NCI-H82 treated with DMSO at 0.1 percent for 48 hours (cell line): ENCODE measurements at regions not wholly inside any gene's neighbourhood (a gene's known extent, or its start where the extent isn't known, plus 50 kb on each side); places are given as distances from the start of the nearest gene placed in this dataset.

Source experiments
- DNase-seq: peaks from one replicate; lab custom pipeline; 2025; ENCODE audit not compliant: unreplicated experiment; lab: John Stamatoyannopoulos, UW

DNA sequence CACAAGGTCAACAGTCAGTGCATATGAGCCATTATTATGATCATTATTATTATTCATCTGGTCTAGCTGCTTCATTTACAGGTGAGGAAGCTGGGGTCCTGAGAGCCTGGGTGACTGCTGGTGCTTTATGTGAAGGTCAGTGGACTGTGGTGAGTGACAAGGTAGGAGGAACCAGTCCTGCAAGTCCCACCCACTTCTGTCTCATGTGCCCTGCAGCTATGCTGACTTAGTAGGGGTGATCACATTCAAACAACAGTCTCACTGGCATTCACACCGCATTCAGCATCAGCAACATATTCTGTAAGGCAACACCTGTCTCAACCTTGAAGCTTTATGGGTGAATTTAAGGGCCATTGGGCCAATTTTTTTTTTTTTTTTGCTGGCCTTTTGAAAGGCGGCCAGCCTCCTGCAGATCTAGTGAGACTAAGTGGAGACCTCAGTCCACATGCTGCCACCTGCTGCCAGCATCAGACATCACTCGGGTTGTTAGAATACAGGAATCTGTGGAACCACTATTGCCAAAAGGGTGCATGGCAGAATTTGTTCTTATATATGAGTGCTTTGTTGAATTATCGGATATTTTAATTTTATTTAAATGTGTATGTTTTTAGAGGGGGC, 59.9 kb upstream of the CACNA1E start:
- DNase-seq: peak; percentile 38

DNA sequence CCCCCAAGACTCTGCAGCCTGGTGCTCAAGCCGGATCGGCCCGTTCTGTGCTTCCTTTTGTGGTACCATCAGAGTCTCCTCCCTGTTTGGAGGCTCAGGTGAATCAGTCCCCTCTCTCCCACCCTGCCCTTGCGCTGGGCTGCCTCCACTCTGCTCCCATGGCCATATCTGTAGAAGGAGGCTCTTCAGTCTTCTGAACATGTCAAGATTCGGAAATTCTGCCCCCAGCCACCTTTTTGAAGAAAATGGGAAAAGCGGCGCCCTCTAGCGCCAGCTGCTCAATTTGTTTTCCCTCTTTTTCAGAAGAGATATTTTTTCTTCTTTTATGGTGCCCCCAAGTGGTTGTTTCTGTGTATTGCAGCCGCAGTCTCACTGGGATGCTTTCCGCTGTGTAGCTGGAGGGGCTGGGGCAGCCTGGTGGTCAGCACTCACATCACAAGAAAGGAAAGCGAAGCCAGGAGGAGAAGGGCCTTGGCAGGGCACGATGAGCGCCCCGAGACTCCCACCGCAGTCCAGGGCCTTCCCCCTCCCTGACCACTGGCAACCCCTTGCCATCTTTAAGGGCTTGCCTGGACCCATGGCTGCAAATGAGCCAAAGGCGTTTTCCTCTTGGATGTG, 58.4 kb upstream of the CACNA1E start:
- DNase-seq: peak; percentile 77

DNA sequence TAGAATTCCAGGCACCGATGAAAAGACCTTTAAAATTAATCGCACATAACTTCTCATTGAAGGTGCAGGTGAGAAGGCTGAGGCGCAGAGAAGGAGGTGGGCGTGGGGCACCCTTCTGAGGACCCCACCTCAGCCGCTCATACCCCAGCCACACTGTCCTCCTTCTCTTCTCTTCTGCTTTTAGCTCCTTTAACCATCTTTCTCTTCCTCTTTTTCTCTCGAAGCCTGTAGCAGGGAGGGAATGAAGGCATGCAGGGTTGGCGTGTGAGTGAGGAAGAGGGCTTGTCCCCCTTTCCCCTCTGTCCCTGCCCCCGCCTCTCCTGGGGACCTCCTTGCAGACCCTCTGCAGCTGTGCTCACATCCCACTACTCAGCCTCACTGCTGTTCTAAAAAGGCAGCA, 57.8 kb upstream of the CACNA1E start:
- DNase-seq: no peak

DNA sequence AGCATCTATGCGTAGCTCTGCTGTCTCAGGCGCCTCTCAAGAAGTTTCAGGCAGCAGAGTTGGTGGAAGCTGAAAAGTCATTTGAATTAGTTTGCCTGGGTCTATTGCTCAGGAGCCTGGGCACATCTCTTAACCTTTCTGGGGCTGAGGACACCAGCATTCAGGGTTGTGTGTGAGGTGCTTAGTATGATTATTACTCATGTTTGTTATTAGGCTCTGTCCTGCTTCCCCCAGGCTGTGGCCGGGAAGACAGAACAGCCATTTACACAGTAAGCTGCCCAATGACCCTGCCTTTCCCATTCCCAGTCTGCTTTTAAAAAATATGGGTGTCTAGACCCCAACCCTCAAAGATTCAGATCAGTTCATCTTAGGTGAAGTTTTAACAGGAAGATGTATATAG, 53.9 kb upstream of the CACNA1E start:
- no peak for DNase-seq

DNA sequence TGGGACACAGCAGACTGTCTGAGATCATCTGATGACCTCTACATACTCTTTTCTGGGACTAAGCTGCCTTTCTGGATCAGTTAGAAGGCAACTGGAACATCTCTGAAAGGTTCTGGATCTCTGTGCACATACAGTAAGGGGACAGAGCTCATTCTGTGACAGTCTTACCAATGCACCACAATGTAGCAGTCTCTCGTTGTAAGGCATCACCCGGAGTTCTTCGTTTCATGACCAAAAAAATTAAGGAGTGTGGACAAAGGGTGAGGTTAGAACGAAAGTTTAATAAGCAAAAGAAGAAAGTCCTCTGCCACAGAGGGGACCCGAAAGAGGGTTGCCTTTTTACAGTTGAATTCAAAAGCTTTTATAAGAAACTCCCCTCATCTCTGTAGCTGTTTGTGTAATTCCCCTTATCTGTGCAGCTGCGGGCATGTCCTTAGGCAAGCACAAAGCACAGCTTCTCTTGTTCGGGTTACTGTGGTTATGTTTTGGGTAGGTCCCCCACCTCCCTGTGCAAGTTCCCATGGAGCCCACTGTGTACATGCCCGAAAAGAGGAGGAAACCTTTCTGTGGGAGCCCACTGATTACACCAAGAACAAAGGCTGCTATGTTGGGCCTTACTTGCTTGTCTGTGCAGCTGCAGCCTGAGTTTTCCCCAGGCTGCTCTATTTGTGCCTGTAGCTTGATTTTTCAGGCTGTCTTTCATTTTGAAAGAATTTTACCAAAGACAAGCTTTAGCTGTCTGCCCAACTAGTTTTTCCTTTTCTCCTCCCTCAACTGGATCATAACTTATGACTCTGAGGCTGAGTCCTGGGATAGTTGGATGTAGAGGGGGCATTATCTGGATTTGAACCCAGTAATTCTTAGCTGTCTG, 53.1 kb upstream of the CACNA1E start:
- no peak for DNase-seq
